SU-DHL-6 (cell line): ENCODE measurements at regions not wholly inside any gene's neighbourhood (a gene's known extent, or its start where the extent isn't known, plus 50 kb on each side); places are given as distances from the start of the nearest gene placed in this dataset.
"Not testable (repeated sequence)": the region's sequence is repeated elsewhere in the genome, so short reads cannot be mapped to it uniquely, and the experiment has no call there.

ENCODE experiments used
- H2AFZ ChIP-seq: fragments of 200-600 bp; sonication (generic); 2 replicates; pipeline ENCODE4 v1.6.1; 2014; ENCODE audit warnings: low read depth, mild to moderate bottlenecking, moderate library complexity, mixed read lengths, antibody characterized with exemption, low read length; ENCODE audit not compliant: severe bottlenecking
- H3F3A ChIP-seq: fragments of 200-600 bp; shearing (Covaris generic); 2 replicates; pipeline ENCODE4 v1.6.0; 2016; ENCODE audit warnings: antibody characterized with exemption, mild to moderate bottlenecking; ENCODE audit not compliant: insufficient read depth
- H3K27ac ChIP-seq: fragments of 200-600 bp; sonication (generic); 2 replicates; pipeline ENCODE4 v1.5.1; 2016; ENCODE audit warnings: low read depth, mild to moderate bottlenecking, low read length, moderate library complexity, mixed read lengths
- H3K27me3 ChIP-seq: fragments of 200-600 bp; sonication (generic), shearing (Covaris generic); 2 replicates; pipeline ENCODE4 v1.6.0; 2014; ENCODE audit warnings: mild to moderate bottlenecking, low read length
- H3K36me3 ChIP-seq: fragments of 200-600 bp; sonication (generic); 2 replicates; pipeline ENCODE4 v1.6.1; 2014; ENCODE audit warnings: mild to moderate bottlenecking, low read length, mixed read lengths
- H3K4me2 ChIP-seq: fragments of 300-600, 200-600 bp; shearing (Covaris generic), sonication (generic); 2 replicates; pipeline ENCODE4 v1.6.0; 2014; ENCODE audit warnings: low read length, low read depth, mild to moderate bottlenecking; ENCODE audit not compliant: poor library complexity, severe bottlenecking
- H3K4me3 ChIP-seq: fragments of 200-600 bp; sonication (generic); 2 replicates; pipeline ENCODE4 v1.5.1; 2014; ENCODE audit warnings: antibody characterized with exemption, low read length, mild to moderate bottlenecking, mixed read lengths; ENCODE audit not compliant: insufficient read depth, poor library complexity, severe bottlenecking
- H3K79me2 ChIP-seq: fragments of 200-600 bp; sonication (generic); 2 replicates; pipeline ENCODE4 v1.6.1; 2014; ENCODE audit warnings: mild to moderate bottlenecking, low read length, moderate library complexity; ENCODE audit not compliant: insufficient read depth
- H3K9ac ChIP-seq: fragments of 200-600 bp; sonication (generic); 2 replicates; pipeline ENCODE4 v1.7.0; 2014; ENCODE audit warnings: mild to moderate bottlenecking, low read length
- H3K9me2 ChIP-seq: fragments of 200-600 bp; sonication (generic); replicated peaks from 2 replicates; pipeline ENCODE4 v1.6.1; 2014; ENCODE audit warnings: low read length; ENCODE audit not compliant: insufficient read depth
- H3K9me3 ChIP-seq: fragments of 200-600 bp; sonication (generic); 2 replicates; pipeline ENCODE4 v1.6.1; 2014; ENCODE audit warnings: low read length, mixed read lengths; ENCODE audit not compliant: insufficient read depth
- H4K20me1 ChIP-seq: fragments of 200-600 bp; sonication (generic); 2 replicates; pipeline ENCODE4 v1.6.1; 2014; ENCODE audit warnings: low read depth, mild to moderate bottlenecking, antibody characterized with exemption, low read length, moderate library complexity, mixed read lengths
- CTCF ChIP-seq: fragments of 200-600 bp; sonication (generic); IDR thresholded peaks from one replicate; pipeline ENCODE4 v1.5.1; 2017; ENCODE audit warnings: antibody characterized with exemption, mild to moderate bottlenecking, low read length, moderate library complexity; ENCODE audit not compliant: insufficient read depth, poor library complexity, severe bottlenecking
- EZH2phosphoT487 ChIP-seq: fragments of 200-600 bp; sonication (generic), shearing (Covaris generic); conservative IDR thresholded peaks from 2 replicates; pipeline ENCODE4 v1.6.1; 2018; ENCODE audit warnings: mild to moderate bottlenecking, antibody characterized with exemption, low read length, moderate library complexity, mixed read lengths

- no peaks in the 10 kb centered on the region for H3K27me3 ChIP-seq
- TF ChIP-seq CTCF (no peak), EZH2phosphoT487 (no peak)
- H3F3A ChIP-seq = no peaks in the 10 kb centered on the region
- H3K9ac ChIP-seq = no peak overlapping the region
- no peak overlapping the region for H3K27ac ChIP-seq
- H3K36me3 ChIP-seq = no peaks in the 10 kb centered on the region
- H3K79me2 ChIP-seq = no peaks in the 10 kb centered on the region
- H4K20me1 ChIP-seq = no peaks in the 10 kb centered on the region
- no peaks in the 10 kb centered on the region for H3K9me2 ChIP-seq
- no peak overlapping the region for H3K4me2 ChIP-seq
- no peak overlapping the region for H2AFZ ChIP-seq
- no peak overlapping the region for H3K4me3 ChIP-seq
- H3K9me3 ChIP-seq = no peaks in the 10 kb centered on the region
Observed at GRCh38 chr5:96548905-96549304, 113.3 kb upstream of the CAST start.

DNA sequence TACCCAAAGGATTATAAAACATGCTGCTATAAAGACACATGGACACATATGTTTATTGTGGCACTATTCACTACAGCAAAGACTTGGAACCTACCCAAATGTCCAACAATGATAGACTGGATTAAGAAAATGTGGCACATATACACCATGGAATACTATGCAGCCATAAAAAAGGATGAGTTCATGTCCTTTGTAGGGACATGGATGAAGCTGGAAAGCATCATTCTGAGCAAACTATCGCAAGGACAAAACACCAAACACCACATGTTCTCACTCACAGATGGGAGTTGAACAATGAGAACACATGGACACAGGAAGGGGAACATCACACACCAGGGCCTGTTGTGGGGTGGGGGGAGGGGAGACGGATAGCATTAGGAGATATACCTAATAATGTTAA is 101.3 kb upstream of the CAST start:
- not testable (repeated sequence) for H3K79me2 ChIP-seq, H3F3A ChIP-seq, H3K9ac ChIP-seq, H3K9me2 ChIP-seq, H3K36me3 ChIP-seq, H3K27ac ChIP-seq, H4K20me1 ChIP-seq, H3K9me3 ChIP-seq, H3K27me3 ChIP-seq, H2AFZ ChIP-seq, H3K4me2 ChIP-seq, H3K4me3 ChIP-seq

DNA sequence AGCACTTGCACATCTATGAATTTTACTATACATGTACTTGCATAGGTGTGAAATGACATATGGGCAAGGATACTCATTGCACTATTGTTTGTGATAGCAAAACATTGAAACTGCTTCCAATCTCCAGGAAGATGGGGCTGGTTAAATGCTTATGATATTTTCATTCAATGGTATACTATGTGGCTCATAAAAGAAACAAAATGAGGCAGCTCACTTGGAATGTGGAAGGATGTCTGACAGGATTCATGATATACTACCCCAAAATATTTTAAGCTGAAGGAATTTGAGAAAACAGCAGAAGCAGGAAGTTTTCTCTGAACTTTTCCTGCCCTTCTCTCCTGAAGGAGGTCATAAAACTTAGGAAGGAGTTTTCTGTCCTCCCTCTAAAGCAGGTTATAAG is 99.6 kb upstream of the CAST start:
- no peaks in the 10 kb centered on the region for H3F3A ChIP-seq
- no peaks in the 10 kb centered on the region for H3K27me3 ChIP-seq
- H3K9me2 ChIP-seq = no peaks in the 10 kb centered on the region
- H4K20me1 ChIP-seq = no peaks in the 10 kb centered on the region
- H3K4me3 ChIP-seq = no peak overlapping the region
- H3K79me2 ChIP-seq = no peaks in the 10 kb centered on the region
- no peaks in the 10 kb centered on the region for H3K36me3 ChIP-seq
- no peak overlapping the region for H3K4me2 ChIP-seq
- H3K9me3 ChIP-seq = no peaks in the 10 kb centered on the region
- H3K9ac ChIP-seq = no peak overlapping the region
- H2AFZ ChIP-seq = no peak overlapping the region
- no peak overlapping the region for H3K27ac ChIP-seq
- TF ChIP-seq CTCF (no peak), EZH2phosphoT487 (no peak)

- Histone ChIP-seq H3F3A (no peaks in the 10 kb centered on the region), H3K27ac (no peak overlapping the region)
Observed at GRCh38 chr5:96563816-96564215, 98.4 kb upstream of the CAST start.

More at GRCh38 chr5:96563816-96564215, 98.4 kb upstream of the CAST start:
- no peak overlapping the region for H3K4me2 ChIP-seq
- H3K9ac ChIP-seq = no peak overlapping the region
- no peak overlapping the region for H3K4me3 ChIP-seq
- H3K36me3 ChIP-seq = no peaks in the 10 kb centered on the region
- no peaks in the 10 kb centered on the region for H3K79me2 ChIP-seq
- H3K9me3 ChIP-seq = no peaks in the 10 kb centered on the region
- no peak for TF ChIP-seq EZH2phosphoT487
- no peak for TF ChIP-seq CTCF
- H2AFZ ChIP-seq = no peak overlapping the region
- H3K27me3 ChIP-seq = no peaks in the 10 kb centered on the region
- H4K20me1 ChIP-seq = no peaks in the 10 kb centered on the region
- H3K9me2 ChIP-seq = no peaks in the 10 kb centered on the region
